HCT116 (cell line): ENCODE measurements at regions not wholly inside any gene's neighbourhood (a gene's known extent, or its start where the extent isn't known, plus 50 kb on each side); places are given as distances from the start of the nearest gene placed in this dataset.

Source experiments
- ATAC-seq: fragments of 200-7000 bp; cut with Tn5 transposase; 2 replicates; pipeline ENCODE4 v1.9.1; 2020; ENCODE audit warnings: mild to moderate bottlenecking, moderate library complexity
- BruUV-seq: library from RNA; stranded (reverse); fragments of 400-500 nt; replicated peaks from 2 replicates; lab custom pipeline; 2021; lab: Mats Ljungman, UMichigan
- CTCF ChIA-PET: fragments of 300-600 bp; sonication (Branson Sonifier 250); formaldehyde crosslinking; loops from one replicate; lab custom pipeline; 2021; ENCODE audit warnings: antibody characterized with exemption; lab: Charles Lee
- POLR2A ChIA-PET: fragments of 300-600, 350-600 bp; sonication (Branson Sonifier 250); formaldehyde crosslinking; loops from one replicate; lab custom pipeline; 2021; ENCODE audit warnings: antibody characterized with exemption; lab: Charles Lee
- RAD21 ChIA-PET, 2 experiments: fragments of 300-600 bp; sonication (Branson Sonifier 250); formaldehyde crosslinking; loops; one replicate each; lab custom pipeline; 2023; ENCODE audit warnings: low total read pairs in 2 of 2; ENCODE audit not compliant: uncharacterized antibody in 2 of 2, unreplicated experiment in 2 of 2, low non-redundant PET in 1 of 2; lab: Charles Lee
- DNase-seq: peaks from one replicate; pipeline ENCODE4 v3.0.0-alpha.2; 2010; ENCODE audit warnings: low read depth, low spot score
- H2AFZ ChIP-seq: fragments of 200-600 bp; shearing (Covaris generic), sonication (generic); 2 replicates; pipeline ENCODE4 v1.6.1; 2017; ENCODE audit warnings: low read depth, mixed run types, mixed read lengths, antibody characterized with exemption, low read length; ENCODE audit not compliant: poor library complexity, severe bottlenecking
- H3K27ac ChIP-seq: 2 replicates; pipeline ENCODE4 v1.5.1; 2012; ENCODE audit warnings: low read depth, low read length
- H3K27me3 ChIP-seq: fragments of 200-600 bp; sonication (generic); 2 replicates; pipeline ENCODE4 v1.6.1; 2016; ENCODE audit warnings: mixed run types, low read length, mixed read lengths; ENCODE audit not compliant: insufficient read depth
- H3K36me3 ChIP-seq, 2 experiments: fragments of 200-500 bp in 1 of 2; fragments of 200-600 bp in 1 of 2; sonication (Bioruptor generic) in 1 of 2; sonication (generic) in 1 of 2; 2 replicates each; pipeline versions ENCODE4 v1.5.1 to v1.6.1; 2014 to 2016; ENCODE audit warnings: low read length in 2 of 2, inconsistent platforms in 1 of 2, mixed read lengths in 1 of 2, mixed run types in 1 of 2; ENCODE audit not compliant: insufficient read depth in 2 of 2, control insufficient read depth in 1 of 2
- H3K4me1 ChIP-seq, 2 experiments: fragments of 200-600 bp in 1 of 2; sonication (generic) in 1 of 2; 2 replicates each; pipeline versions ENCODE4 v1.5.1 to v1.6.1; 2012 to 2017; ENCODE audit warnings: low read length in 2 of 2, inconsistent platforms in 1 of 2, mild to moderate bottlenecking in 1 of 2, mixed read lengths in 1 of 2, mixed run types in 1 of 2, moderate library complexity in 1 of 2; ENCODE audit not compliant: insufficient read depth in 2 of 2, control insufficient read depth in 1 of 2
- H3K4me2 ChIP-seq: fragments of 200-600 bp; sonication (generic); 2 replicates; pipeline ENCODE4 v1.6.1; 2017; ENCODE audit warnings: mixed run types, low read length, mixed read lengths
- H3K4me3 ChIP-seq, 2 experiments: fragments of 200-600 bp in 1 of 2; sonication (generic) in 1 of 2; replicated peaks in 1 of 2; 2 replicates each; pipeline ENCODE4 v1.5.1; 2011 to 2016; ENCODE audit warnings: low read length in 2 of 2, control low read depth in 1 of 2, low read depth in 1 of 2, mild to moderate bottlenecking in 1 of 2, mixed read lengths in 1 of 2, mixed run types in 1 of 2
- H3K79me2 ChIP-seq: fragments of 200-600 bp; sonication (generic); 2 replicates; pipeline ENCODE4 v1.6.1; 2017; ENCODE audit warnings: mild to moderate bottlenecking, mixed run types, low read length, moderate library complexity, mixed read lengths; ENCODE audit not compliant: insufficient read depth
- H3K9ac ChIP-seq: fragments of 200-600 bp; sonication (generic); 2 replicates; pipeline ENCODE4 v1.6.1; 2016; ENCODE audit warnings: low read length, mixed read lengths
- H3K9me2 ChIP-seq: fragments of 200-600 bp; sonication (generic), shearing (Covaris generic); 2 replicates; pipeline ENCODE4 v1.6.1; 2017; ENCODE audit warnings: mixed run types, mild to moderate bottlenecking, moderate library complexity; ENCODE audit not compliant: insufficient read depth
- H3K9me3 ChIP-seq, 2 experiments: fragments of 200-500 bp in 1 of 2; fragments of 200-600 bp in 1 of 2; sonication (Bioruptor generic) in 1 of 2; sonication (generic) in 1 of 2; 2 replicates each; pipeline ENCODE4 v1.6.1; 2014 to 2017; ENCODE audit warnings: low read length in 2 of 2, mixed read lengths in 2 of 2, inconsistent platforms in 1 of 2, low read depth in 1 of 2, mild to moderate bottlenecking in 1 of 2, mixed run types in 1 of 2, moderate library complexity in 1 of 2; ENCODE audit not compliant: control insufficient read depth in 1 of 2, insufficient read depth in 1 of 2
- H4K20me1 ChIP-seq: fragments of 200-600 bp; sonication (generic), shearing (Covaris generic); 2 replicates; pipeline ENCODE4 v1.6.1; 2017; ENCODE audit warnings: mixed run types, mild to moderate bottlenecking, moderate library complexity; ENCODE audit not compliant: insufficient read depth
- CBX3 ChIP-seq: IDR thresholded peaks from 2 replicates; pipeline ENCODE4 v1.6.1; 2012; ENCODE audit warnings: low read depth
- CEBPB ChIP-seq: IDR thresholded peaks from 2 replicates; pipeline ENCODE4 v1.6.1; 2012; ENCODE audit warnings: low read depth
- EGR1 ChIP-seq: IDR thresholded peaks from 2 replicates; pipeline ENCODE4 v1.6.1; 2012; ENCODE audit warnings: low read depth
- ELF1 ChIP-seq: IDR thresholded peaks from 2 replicates; pipeline ENCODE4 v1.6.1; 2012; ENCODE audit warnings: low read depth, borderline replicate concordance
- EZH2 ChIP-seq: fragments of 200-600 bp; sonication (generic); IDR thresholded peaks from 2 replicates; pipeline ENCODE4 v1.6.1; 2017; ENCODE audit warnings: antibody characterized with exemption, mixed run types
- EZH2phosphoT487 ChIP-seq: fragments of 200-600 bp; IDR thresholded peaks from 2 replicates; pipeline ENCODE4 v1.6.1; 2018; ENCODE audit warnings: antibody characterized with exemption, borderline replicate concordance
- POLR2AphosphoS5 ChIP-seq: IDR thresholded peaks from 2 replicates; pipeline ENCODE4 v1.6.1; 2011; ENCODE audit warnings: mild to moderate bottlenecking, low read depth, low read length, moderate library complexity
- RAD21 ChIP-seq: IDR thresholded peaks from 2 replicates; pipeline ENCODE4 v1.6.1; 2012; ENCODE audit warnings: low read depth, mild to moderate bottlenecking
- SRF ChIP-seq: IDR thresholded peaks from 2 replicates; pipeline ENCODE4 v1.6.1; 2012; ENCODE audit warnings: low read depth
- YY1 ChIP-seq: IDR thresholded peaks from 2 replicates; pipeline ENCODE4 v1.6.1; 2011; ENCODE audit warnings: low read length, low read depth, moderate library complexity, mild to moderate bottlenecking; ENCODE audit not compliant: insufficient replicate concordance; ENCODE audit errors: extremely low read depth
- ZBTB33 ChIP-seq: IDR thresholded peaks from 2 replicates; pipeline ENCODE4 v1.6.1; 2011; ENCODE audit warnings: mild to moderate bottlenecking, low read length, moderate library complexity; ENCODE audit not compliant: insufficient replicate concordance; ENCODE audit errors: extremely low read depth
- ZFX ChIP-seq: fragments of 450-650 bp; IDR thresholded peaks from 2 replicates; pipeline ENCODE4 v1.6.1; 2017
- ZNF274 ChIP-seq: fragments of 200-500 bp; sonication (Bioruptor generic); IDR thresholded peaks from 2 replicates; pipeline ENCODE4 v1.6.1; 2014; ENCODE audit warnings: mild to moderate bottlenecking, low read depth, low read length, inconsistent platforms
- intact Hi-C: fragments of 100-400 bp; cut with micrococcal nuclease; formaldehyde crosslinking; loops from 2 replicates; pipeline ENCODE4 v1.10.0; 2022
- TF ChIP-seq, protein P1 (sequence below), 3 experiments: fragments of 200-600 bp in 1 of 3; sonication (generic) in 1 of 3; IDR thresholded peaks in 2 of 3; conservative IDR thresholded peaks in 1 of 3; 2 replicates each; pipeline ENCODE4 v1.5.1; 2012 to 2017; ENCODE audit warnings: low read depth in 2 of 3, low read length in 2 of 3, antibody characterized with exemption in 1 of 3, borderline replicate concordance in 1 of 3, control low read depth in 1 of 3, mild to moderate bottlenecking in 1 of 3, mixed read lengths in 1 of 3, mixed run types in 1 of 3, moderate library complexity in 1 of 3; ENCODE audit not compliant: insufficient read depth in 1 of 3

- POLR2A ChIA-PET = no interaction called here
- no peaks in the 10 kb centered on the region for H3K4me1 ChIP-seq
- intact Hi-C loops = no loop called here
- CTCF ChIA-PET = no interaction called here
- no peak overlapping the region for H3K27ac ChIP-seq
- no peaks in the 10 kb centered on the region for H4K20me1 ChIP-seq
- no peaks in the 10 kb centered on the region for H3K9me2 ChIP-seq
- H3K9me3 ChIP-seq = no peaks in the 10 kb centered on the region
- no peaks in the 10 kb centered on the region for H3K79me2 ChIP-seq
- no peak overlapping the region for H3K4me3 ChIP-seq
- RAD21 ChIA-PET = no interaction called here
- TF ChIP-seq CBX3 = no peak
- TF ChIP-seq EZH2phosphoT487 = no peak
- no peak for TF ChIP-seq ELF1
- TF ChIP-seq, protein P1, sequence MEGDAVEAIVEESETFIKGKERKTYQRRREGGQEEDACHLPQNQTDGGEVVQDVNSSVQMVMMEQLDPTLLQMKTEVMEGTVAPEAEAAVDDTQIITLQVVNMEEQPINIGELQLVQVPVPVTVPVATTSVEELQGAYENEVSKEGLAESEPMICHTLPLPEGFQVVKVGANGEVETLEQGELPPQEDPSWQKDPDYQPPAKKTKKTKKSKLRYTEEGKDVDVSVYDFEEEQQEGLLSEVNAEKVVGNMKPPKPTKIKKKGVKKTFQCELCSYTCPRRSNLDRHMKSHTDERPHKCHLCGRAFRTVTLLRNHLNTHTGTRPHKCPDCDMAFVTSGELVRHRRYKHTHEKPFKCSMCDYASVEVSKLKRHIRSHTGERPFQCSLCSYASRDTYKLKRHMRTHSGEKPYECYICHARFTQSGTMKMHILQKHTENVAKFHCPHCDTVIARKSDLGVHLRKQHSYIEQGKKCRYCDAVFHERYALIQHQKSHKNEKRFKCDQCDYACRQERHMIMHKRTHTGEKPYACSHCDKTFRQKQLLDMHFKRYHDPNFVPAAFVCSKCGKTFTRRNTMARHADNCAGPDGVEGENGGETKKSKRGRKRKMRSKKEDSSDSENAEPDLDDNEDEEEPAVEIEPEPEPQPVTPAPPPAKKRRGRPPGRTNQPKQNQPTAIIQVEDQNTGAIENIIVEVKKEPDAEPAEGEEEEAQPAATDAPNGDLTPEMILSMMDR (IDR thresholded peaks at IDR 0.05 in 2 of 3, conservative IDR thresholded peaks at IDR 0.05 in 1 of 3; ENCODE audit: borderline replicate concordance in 1 of 3, insufficient read depth in 1 of 3, low read depth in 2 of 3, low read length in 2 of 3) = no peak
- no peak for TF ChIP-seq EGR1
- no peak for TF ChIP-seq ZNF274
- TF ChIP-seq CEBPB = no peak
- TF ChIP-seq ZFX = no peak
- H3K27me3 ChIP-seq = no peaks in the 10 kb centered on the region
- DNase-seq (no peak), ATAC-seq (no peak)
- no peaks in the 10 kb centered on the region for H3K36me3 ChIP-seq
- BruUV-seq = no TSS peak
- H2AFZ ChIP-seq = no peak overlapping the region
- H3K4me2 ChIP-seq = no peak overlapping the region
- H3K9ac ChIP-seq = no peak overlapping the region
Observed at GRCh38 chr3:160098926-160099626, 110.4 kb downstream of the IL12A start.

- H3K79me2 ChIP-seq = no peaks in the 10 kb centered on the region
- no peak overlapping the region for H3K9ac ChIP-seq
- no peaks in the 10 kb centered on the region for H3K9me3 ChIP-seq
- no peaks in the 10 kb centered on the region for H3K9me2 ChIP-seq
- RAD21 ChIA-PET = no interaction called here
- H3K27me3 ChIP-seq = no peaks in the 10 kb centered on the region
- POLR2A ChIA-PET = no interaction called here
- no peak overlapping the region for H2AFZ ChIP-seq
- no peak for DNase-seq
- TF ChIP-seq CBX3 (no peak), EZH2 (no peak), POLR2AphosphoS5 (no peak), ELF1 (no peak), SRF (no peak), ZBTB33 (no peak), YY1 (no peak), EGR1 (no peak), CEBPB (no peak), RAD21 (no peak)
- no peaks in the 10 kb centered on the region for H3K36me3 ChIP-seq
- BruUV-seq = no TSS peak
- H3K27ac ChIP-seq = no peak overlapping the region
- H3K4me3 ChIP-seq = no peak overlapping the region
- intact Hi-C loops = no loop called here
- H3K4me2 ChIP-seq = no peak overlapping the region
- no peaks in the 10 kb centered on the region for H4K20me1 ChIP-seq
- CTCF ChIA-PET = no interaction called here
- no peak for ATAC-seq
- no peaks in the 10 kb centered on the region for H3K4me1 ChIP-seq
Observed at GRCh38 chr3:160099834-160100233, 111.2 kb downstream of the IL12A start.
